ENCODE measurements at regions not wholly inside any gene's neighbourhood (a gene's known extent, or its start where the extent isn't known, plus 50 kb on each side); places are given as distances from the start of the nearest gene placed in this dataset.
"Not testable (repeated sequence)": the region's sequence is repeated elsewhere in the genome, so short reads cannot be mapped to it uniquely, and the experiment has no call there.

DNA sequence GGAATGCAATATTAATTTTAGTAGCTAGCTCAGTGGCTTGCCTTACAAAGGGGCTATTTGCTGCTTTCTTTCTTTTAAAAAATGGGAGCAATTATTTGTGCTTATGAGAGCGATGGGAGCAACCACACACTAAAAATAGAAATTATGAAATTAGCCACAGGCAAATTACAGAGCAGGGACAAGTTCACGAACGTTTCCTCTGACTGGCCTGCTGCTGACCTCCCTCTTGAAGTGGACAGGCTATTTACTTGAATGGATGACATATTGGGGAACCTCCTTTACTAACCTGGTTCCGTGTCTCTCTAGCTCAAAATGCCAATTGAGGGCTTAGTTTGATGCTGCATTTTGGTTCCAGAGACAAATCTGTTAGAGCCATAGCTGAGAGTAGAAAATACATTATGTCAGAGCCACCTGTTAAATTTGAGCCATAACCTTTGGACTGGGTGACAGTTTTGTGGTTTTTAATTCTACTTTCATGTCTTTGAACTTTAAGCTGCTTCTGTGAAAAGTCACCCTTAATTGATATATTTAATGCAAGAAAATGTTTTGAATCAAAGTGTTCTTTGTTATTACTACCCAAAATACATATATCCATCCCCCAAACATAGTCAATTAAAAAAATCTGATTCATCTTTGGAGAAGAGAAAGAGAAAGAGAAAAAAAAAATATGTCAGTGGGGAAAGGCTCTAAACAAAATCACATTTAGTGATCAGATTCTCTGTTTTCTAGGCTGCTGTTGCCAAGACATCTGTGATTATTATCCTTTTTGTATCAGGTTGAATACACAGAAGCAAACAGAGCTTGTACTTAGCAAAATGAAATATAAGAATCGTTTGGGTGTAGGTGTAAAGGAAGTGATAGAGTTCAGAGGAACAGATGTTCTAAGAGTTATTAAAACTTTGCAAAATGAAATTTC is 351.9 kb downstream of the ADGRL2 start:
- no peak for DNase-seq

DNA sequence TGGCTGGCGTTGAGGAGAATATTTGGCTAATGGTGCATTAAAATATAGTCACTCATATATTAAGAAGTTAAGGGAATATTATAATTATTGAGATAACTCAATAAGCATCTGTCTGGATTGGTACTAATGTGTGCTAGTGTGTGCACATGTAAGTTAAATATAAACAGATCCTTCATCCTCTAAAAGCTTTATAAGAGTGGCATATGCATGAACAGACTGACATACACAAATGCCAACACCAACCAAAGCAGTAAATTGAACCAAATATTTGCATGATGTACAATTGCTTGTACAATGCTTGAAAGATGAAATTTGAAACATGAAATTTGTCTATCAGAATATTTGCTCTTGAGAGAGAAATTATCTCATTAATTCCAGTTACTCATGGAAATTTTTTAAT is 344.9 kb downstream of the ADGRL2 start:
- no peak for DNase-seq

DNA sequence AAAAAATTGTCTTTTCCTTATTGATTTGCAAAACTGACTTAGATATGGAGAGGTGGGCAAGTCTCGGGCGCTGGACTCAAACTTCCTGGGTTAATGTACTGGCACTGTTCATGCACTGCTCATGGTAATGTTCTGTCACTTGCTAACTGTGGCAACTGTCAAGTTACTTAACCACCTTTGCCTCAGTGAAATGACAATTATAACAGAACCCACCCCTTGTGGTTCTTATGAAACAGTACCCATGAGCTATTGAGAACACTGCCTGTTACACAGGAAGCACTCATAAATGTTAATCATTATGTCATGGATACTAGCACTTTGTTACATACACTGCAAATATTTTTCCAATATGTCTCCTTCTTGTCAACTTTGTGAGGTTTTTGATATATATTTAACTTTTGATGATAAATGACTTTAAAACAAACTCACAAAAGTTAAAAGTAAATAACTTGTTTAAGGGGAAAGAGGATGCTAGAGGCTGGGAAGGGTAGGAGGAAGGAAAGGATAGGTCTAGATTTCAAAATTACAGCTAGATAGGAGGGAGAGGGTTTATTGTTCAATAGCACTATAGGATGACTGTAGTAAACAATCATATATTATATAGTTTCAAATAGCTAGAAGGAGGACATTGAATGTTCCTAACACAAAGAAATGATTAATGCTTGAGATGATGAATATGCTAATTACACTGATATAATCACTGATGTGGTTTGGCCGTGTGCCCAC is 342.5 kb downstream of the ADGRL2 start:
- DNase-seq, result no peak

DNA sequence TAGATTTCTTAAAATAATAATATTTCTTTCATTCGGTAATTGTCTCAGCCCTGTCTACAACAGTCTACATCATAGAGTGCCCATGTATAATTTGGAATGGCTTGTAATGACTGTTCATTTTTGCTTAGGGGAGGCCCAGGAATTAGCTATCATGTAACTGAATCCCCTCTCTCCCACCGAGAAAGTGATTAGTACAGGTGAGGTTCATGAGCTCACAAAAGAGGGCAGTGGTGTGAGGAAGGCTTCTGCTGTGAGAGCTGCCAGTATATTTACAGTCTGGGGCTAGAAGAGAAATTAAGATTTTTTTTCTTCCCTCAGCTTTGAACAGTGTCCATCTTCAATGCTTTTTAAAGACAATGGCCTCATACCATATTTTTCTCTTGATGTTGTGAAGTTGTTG is 340.7 kb downstream of the ADGRL2 start:
- no peak for DNase-seq

DNA sequence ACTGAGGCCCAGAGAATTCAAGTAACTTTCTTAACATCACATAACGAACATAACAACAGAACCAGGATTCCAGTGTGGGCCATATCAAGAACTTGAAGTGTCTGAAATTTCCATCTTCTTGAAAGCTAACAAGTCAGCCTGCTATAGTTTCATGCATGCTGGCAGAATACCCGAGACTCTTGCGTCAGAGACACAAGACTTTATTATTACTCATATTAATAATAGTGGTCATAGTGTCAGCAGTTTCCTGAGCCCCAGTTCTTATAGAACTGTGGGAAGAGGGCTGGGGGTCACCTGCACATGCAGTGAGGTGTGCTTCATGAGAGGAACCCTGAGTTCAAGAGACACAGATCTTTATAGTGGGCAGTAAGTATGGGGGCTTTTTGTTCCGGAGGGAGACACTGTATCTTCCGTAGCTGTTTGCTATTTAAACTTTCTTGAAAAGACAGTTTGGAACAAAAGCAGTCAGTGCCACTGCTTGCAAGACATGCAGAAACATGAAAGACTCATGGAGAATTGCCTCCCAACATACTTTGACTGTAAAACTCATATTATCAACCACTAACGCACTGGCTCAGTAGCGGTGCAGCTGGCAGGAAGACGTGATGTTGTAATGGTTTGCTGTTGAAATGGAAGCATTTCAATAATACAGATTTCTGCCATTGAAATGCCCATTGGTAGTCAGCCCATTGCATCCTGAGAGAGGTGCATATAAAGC is 339.2 kb downstream of the ADGRL2 start:
- DNase-seq, result no peak

DNA sequence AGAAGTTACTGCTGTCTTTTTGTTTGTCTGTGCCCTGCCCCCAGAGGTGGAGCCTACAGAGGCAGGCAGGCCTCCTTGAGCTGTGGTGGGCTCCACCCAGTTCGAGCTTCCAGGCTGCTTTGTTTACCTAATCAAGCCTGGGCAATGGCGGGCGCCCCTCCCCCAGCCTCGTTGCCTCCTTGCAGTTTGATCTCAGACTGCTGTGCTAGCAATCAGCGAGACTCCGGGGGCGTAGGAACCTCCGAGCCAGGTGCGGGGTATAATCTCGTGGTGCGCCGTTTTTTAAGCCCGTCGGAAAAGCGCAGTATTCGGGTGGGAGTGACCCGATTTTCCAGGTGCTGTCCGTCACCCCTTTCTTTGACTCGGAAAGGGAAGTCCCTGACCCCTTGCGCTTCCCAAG is 335.6 kb downstream of the ADGRL2 start:
- DNase-seq, result not testable (repeated sequence)

DNA sequence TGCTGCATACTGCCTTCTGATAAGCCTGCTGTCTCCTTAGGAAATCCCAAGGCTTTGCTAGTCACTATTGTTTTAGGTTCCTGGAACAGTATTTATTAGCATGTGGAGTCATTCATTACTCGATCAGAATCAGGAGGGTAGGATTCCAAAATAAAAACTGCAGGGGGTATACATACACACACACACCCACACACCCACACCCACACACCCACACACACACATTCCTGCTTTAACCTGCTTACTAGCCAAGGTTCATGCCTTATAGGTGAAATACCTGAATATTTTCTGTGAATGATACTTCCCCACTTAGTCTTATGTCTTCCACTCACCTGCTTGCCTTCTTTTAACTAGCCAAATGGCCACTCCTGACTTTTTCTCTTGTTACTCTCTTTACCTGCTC is 325.1 kb downstream of the ADGRL2 start:
- no peak for DNase-seq

DNA sequence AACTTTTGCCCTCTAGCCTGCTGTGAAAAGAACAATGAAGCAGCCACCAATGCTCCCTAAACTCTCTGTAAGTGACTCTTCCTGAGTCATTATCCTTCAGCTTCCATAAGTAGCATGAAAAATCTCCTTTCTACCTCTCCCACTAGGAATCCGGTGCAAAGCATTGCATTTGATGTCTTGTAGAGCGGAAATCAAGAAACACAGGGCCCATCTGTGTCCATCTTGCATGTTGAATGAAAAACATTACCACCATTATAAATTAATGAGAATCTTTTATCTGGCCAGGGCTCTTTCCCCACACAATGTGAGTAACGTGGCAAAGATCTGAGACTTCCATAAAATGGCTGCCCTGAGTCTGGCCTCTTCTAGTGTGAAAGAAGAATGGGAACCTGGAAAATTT is 324.4 kb downstream of the ADGRL2 start:
- no peak for DNase-seq

DNA sequence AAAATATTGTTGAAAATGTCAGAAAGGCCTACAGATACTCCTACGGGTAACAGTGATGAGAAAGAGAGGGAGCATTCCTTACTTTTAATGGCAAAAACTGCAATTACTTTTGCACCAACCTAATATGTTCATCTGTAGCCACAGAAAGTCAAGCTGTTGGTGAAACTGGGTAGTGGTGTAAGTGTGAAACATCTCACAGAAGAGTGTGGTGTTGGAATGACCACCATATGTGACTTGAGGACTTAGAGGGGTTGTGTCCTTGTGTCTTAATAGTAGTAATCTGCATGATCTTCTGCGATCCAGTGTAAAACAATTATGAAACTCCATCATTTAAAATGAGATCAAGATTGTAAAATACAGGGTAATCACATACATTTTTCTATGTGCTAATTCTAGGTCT is 320.7 kb downstream of the ADGRL2 start:
- no peak for DNase-seq

DNA sequence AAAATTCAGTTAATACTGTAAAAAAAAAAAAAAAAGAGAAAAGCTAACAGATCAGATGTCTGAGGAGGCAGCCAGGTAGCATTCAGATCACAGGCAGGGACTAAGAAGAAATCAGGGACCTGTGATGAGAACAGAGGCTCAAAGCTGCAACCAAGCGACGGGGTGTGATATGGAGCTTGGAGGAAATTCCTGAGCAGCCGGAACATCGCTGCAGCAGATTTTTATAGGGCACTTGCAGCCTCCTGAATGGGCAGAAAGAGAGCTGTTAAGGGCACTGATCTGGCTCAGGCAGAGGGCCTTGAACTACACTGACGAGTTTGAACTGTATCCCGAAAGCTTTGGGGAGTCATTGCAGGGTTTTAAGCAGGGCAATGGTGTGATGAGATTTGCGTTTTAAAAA is 315.4 kb downstream of the ADGRL2 start:
- DNase-seq, result no peak

DNA sequence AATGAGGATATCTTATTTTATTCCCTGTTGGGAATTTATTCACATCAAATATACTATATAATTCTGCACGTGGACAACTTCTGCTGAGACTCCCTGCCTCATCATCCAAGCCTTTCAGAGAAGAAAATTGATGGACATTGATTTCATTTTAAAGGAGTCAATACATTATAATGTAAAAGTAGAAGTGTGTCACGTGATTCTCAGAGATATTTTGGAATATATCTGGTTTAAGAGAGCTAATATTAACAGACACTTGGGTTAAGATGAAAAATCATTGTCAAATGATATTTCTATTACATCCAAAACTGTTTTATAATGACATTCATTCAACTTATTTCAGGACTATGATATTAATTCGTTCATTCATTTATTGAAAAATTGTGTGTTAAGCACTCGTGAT is 314.2 kb downstream of the ADGRL2 start:
- DNase-seq, result no peak

DNA sequence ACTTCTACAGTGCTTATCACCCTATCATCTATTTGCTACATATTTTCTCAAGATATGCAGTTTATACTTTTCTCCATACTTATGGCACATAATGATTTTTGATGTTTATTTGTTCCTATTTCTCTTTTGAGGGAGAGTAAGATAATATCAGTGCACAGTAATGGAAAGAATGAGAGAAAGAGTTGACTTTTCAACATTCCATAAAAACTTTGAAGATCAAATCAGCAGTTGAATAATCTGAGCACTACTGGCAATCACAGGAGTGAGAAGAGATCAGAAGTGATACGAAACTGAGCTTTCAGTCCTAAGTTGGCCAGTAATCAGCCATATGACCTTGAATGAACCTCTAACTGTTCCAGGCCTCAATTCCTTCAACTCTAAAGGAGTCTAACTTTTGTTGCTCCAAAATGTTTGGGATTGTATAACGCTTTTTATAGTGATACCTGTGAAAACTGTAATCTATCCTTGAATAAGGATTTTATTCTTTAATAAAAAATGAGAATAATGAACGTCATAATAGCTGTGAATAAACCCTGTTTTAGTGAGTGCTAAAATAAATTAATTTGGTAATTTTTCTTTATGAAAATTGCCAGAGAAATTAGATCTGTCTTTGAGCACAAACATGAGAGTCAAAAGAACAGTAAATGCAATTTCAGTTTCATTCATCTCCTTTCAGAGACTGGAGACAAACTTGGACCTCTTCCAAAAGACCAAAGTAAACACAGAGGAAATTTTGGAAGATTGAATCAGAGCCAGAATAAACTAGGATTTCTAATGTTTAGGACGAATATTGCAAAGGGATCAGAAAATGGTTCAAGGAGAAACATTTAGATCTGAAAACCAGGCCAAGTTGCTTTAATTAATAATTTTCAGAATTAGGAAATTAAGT is 309.9 kb downstream of the ADGRL2 start:
- no peak for DNase-seq

DNA sequence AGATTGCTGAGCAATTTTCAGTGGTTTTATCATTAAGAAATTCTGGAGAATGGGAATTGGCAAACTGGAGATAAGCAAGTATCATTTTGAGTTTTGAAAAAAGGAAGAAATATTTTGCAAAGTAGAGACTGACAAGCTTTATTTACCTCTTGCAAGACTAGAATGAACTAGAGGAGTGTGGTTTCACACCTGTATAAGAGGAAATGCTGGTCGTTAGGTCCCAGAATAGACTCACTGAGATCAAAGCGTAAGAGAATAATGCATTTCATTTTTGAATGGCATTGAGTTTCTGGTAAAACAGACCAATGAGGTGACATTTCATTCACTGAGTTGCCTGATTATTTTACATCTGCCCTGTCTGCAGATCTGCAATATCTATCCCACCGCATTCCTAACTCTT is 308.1 kb downstream of the ADGRL2 start:
- DNase-seq, result no peak

DNA sequence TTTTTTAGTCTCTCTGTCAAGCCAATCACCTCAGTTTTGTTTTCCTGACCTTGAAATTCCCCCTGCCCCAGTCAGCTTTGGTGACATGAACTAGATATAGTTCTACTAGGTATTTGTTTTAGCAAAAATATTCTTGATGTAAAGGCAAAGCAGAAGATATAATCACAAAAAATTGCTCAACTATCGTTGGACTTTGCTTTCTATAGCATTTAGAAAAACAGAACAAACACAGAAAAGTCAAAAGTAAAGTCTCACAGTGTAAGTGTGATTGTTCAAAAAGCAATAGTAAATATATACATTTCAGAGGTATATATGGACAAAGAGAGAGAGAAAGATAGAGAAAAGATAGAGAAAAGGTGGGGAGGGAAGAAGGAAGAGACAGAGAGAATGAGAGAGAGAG is 305.9 kb downstream of the ADGRL2 start:
- DNase-seq, result no peak

DNA sequence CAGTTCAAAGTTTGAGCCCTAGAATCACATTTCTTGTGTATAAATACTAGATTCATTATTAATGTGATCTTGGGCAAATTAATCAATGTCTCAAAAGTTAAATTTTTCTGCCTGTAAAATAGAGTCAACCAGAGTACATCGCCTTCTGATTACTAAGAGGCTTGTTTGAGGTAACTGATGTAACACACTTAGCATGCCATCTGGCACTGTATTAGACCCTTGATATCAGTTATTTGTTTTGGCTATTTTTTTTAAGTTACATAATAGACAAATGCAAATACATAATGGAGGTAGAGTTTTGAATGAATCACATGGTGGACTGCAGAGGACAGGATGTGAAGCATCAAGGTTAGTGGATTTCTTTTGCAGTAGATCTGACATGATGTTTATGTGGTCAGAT is 298.4 kb downstream of the ADGRL2 start:
- DNase-seq, result no peak

DNA sequence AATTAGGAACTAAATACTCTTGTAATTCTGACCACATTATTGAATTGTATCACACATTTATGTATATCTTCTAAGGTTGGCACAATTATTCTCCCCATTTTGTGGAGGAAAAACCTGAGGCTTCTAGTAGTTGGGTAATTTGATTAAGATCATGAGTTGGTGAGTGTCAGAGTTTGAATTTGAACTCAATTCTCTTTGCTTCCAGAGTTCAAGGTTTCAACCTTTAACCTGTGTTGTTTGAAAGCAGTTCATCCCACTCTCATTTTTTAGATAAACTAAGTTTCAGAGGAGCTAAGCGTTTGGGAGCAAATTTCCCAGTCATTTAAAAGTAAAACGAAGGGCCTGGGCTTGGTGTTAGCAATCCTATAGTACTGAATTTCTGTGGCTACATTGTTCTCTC is 293.4 kb downstream of the ADGRL2 start:
- DNase-seq, result no peak

DNA sequence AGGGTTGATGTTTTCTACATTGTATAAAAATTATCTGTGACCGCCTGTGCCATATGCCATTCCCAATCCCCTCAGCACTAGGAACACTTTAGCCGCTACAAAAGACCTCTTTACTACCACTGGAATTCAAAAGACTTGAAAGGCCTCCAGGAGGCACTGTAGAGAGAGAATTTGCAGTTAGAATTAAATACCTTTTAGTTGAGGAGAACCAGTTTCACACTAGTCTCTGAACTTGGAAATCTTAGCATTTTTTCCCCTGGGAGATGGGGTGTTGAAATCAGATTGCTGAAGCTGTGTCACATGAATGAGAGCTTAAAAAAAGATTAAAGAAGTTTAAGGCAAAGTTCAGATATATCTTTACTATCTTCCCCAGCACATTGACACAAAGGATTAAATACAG is 291.0 kb downstream of the ADGRL2 start:
- no peak for DNase-seq

DNA sequence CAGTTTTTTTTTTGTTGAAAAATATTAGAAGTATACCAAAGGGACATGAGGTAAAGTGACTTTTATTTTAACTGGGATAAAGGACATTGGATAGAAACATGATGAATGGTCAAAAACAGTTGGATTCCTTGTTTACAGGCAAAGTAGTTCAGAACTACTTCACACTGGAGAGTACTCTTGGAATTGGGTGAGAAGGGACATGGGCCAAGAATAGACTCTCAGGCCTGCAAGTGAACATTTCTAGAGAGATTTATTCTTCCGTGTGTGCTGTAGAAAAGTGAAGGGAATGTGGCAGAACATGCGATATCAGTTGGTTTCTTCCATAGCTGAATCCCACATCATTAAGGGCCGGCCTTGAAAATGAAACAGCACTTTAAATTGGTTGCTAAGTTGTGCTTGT is 290.5 kb downstream of the ADGRL2 start:
- DNase-seq, result no peak

DNA sequence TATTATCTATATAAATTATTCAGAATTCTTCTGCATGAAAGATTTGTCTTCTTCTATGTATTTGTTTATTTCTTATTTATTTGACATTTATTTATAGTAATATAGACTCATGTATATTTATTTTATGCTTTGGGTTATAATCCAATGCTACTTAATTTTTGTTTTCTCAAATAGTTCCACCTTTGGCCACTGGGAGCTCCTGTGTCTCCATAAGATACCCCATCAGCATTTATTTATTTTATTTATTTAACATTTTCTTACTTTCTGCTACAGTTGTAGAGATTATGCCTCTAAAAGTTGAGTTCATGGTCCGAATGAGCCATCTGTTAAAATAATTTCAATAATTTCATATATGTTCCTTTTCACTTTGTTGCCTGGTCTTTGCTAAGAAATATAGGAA is 289.4 kb downstream of the ADGRL2 start:
- DNase-seq, result no peak

DNA sequence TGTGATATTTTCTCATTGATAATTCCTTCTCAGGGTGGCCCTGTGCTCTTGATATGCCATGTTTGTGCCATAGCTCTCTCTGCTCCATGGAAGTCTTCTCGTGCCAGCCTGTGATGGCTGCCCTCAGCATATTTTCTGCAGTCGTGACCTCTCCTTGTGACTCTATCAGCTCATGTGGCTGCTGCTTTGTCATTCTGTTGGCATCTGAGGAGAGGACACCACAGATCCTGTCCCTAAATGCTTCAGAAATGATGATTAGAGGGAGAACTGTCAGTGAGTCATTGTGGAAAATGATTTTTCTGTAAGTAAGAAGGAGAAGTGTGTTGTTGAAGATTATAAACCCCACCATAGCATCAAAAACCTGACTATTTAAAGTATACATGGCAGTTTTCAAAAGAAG is 286.0 kb downstream of the ADGRL2 start:
- DNase-seq, result no peak

DNA sequence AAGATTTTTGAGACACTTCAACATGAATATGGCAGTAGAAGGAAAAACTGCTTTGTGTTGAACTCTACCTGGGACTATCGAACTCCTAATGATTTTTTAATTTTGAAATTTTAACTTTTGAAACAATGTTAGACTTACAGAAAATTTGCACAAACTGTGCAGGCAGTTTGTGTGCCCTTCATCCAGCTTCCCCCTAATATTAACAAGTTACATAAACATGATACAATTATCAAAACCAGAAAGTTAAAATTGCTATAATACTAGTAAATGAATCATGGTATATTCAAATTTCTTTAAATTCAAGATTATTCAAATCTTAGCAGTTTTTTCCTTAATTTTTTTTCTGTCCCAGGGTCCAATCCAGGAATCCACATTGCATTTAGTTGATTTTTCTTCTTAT is 278.9 kb downstream of the ADGRL2 start:
- no peak for DNase-seq

DNA sequence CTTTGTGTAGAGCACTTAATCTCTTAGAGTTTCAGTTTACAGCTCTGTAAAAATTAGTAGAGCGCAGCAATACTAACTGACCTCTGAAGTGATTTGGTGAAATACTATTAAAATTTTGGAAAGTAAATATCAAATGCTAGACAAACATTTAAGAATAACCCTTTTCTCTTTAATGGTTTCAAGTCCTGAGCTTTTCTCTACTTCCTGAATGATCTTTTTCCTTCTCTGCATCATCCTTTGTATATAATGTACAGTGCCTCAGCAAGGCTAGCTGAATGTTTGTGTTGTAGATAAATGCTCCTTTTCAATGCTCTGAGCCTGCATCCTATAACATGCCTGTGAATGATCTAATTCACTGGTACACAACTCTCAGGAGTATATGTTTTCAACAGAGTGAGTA is 272.9 kb downstream of the ADGRL2 start:
- DNase-seq, result no peak

DNA sequence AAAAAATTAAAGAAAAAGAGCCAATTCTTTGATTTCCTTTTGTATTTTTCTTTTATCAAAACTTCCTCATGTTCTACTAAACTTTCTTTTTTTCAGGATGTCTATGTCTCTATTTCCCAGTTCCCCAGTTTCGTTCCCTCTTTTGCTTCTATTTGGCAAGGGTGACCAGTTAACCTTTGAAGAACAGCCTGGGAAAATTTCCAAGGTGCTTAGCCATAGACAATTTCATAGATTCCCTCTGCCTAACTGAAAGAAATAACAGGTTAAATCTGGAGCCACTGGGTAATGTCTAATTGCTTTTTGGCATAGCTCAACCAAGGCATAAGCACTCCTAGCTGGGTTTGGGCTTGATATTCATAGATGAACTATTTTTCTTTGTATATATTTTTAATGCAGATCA is 272.3 kb downstream of the ADGRL2 start:
- no peak for DNase-seq
